GM12892 (cell line): ENCODE measurements at regions not wholly inside any gene's neighbourhood (a gene's known extent, or its start where the extent isn't known, plus 50 kb on each side); places are given as distances from the start of the nearest gene placed in this dataset.
A peak's percentile ranks its signal among the peaks of the same experiment; 100 is the strongest.
"Not testable (repeated sequence)": the region's sequence is repeated elsewhere in the genome, so short reads cannot be mapped to it uniquely, and the experiment has no call there.

Experiments
- DNase-seq: peaks from one replicate; pipeline ENCODE4 v3.0.0; 2011; ENCODE audit not compliant: insufficient read length
- FAIRE-seq: peaks from 2 replicates; lab custom pipeline; 2011; peaks lifted over from hg19 to GRCh38; lab: Jason Lieb, UNC
- POLR2A ChIP-seq: IDR thresholded peaks from 2 replicates; pipeline ENCODE4 v1.6.1; 2011; ENCODE audit warnings: low read depth, low read length, control low read depth
- POLR2AphosphoS5 ChIP-seq: IDR thresholded peaks from 2 replicates; pipeline ENCODE4 v1.6.1; 2011; ENCODE audit warnings: low read depth, low read length, control low read depth
- TAF1 ChIP-seq: IDR thresholded peaks from 2 replicates; pipeline ENCODE4 v1.6.1; 2011; ENCODE audit warnings: low read depth, mild to moderate bottlenecking, control low read depth, low read length, borderline replicate concordance

DNA sequence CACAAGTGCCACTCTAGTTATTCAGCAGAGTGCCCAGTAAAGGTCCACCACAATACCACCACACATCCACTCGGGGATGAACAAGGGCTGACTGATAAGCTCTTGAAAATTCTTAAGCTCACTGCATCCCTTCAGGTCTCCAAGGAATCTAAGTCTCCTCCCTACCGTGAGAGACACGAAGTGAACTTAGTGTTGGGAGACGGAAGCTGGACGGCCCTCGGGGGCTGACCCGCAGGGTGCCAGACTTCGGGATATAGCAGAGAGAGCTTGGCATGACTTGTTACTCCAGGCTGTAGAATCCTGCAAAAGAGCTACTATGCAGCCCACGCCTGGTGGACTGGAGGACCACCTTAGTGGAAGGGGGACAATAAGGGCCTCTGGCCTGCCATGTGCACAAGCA, 75.1 kb downstream of the LYZL1 start:
- FAIRE-seq, DNase-seq: not testable (repeated sequence)

DNA sequence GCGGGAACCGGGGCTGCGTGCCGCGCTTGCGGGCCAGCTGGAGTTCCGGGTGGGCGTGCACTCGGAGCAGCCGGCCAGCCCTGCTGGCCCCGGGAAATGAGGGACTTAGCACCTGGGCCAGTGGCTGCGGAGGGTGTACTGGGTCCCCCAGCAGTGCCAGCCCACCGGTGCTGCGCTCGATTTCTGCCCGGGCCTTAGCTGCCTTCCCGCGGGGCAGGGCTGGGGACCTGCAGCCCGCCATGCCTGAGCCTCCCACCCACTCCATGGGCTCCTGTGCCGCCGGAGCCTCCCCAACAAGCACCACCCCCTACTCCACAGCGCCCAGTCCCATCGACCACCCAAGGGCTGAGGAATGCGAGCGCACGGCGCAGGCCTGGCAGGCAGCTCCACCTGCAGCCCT, 77.3 kb downstream of the LYZL1 start:
- DNase-seq, FAIRE-seq: not testable (repeated sequence)

DNA sequence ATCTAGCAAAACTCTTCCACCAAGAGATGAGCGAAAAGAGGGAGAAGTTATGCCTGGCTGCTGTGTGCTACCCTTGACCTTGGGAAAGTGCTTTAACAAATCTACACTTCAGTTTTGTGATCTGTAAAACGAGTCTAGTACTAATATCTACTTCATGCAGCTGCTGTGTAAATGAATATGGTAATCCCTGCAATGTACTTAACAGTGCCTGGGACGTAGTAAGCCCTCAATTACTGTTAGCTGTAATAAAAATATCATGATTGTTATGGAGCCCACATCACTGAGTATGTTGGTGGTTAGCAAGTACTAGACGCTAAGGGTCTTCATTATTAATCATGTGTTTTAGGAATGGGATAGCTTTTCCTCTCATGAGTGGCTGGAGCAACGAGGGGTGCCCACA, 80.5 kb downstream of the LYZL1 start:
- no peak for TF ChIP-seq POLR2AphosphoS5
- no peak for TF ChIP-seq TAF1
- TF ChIP-seq POLR2A: no peak
- FAIRE-seq (no peak), DNase-seq (no peak)

DNA sequence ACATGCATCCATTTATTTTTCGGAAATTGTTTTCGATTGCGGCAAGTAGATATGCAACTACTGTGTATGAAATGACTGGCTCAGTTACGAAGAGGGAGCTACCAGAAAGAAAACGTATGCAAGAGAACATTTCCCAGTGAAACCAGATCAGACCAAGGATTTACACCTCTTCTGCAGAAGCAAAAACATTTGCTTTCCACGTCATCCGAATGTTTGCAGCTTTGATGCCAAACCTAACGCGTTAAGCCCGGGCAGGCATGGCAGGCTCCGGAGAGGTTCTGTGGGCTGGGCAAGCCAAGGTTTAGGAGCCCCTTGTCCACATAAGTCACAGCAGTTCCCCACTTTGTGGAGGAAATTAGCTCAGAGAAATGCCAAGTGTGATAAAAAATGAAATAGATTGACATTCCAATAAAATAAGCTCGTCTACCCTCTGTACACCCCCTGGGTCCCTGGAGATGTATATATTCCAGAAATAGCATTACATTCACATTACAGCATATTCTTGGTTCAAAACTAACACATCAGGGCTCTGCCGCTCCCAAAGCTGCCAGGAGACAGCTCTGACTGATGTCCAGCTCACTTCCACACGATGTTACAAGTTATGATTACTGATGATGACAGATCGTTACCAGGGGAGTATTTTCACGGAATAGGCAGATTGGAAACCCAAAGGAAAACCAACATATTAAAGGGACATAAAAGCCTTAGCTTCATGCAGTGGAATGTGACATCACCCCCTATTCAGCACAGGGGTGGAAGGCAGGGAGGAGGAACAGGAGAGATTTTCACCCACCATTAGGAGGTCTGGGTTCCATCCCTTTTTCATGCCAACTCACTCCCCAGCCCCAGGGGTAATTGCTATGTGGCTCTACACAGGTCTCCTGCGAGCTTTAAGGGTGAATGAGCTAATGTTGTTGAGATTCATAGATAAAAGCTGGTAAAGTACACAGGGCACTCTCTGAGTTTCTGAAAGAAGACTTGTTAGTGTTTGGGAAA, 81.5 kb downstream of the LYZL1 start:
- FAIRE-seq (no peak), DNase-seq (no peak)

DNA sequence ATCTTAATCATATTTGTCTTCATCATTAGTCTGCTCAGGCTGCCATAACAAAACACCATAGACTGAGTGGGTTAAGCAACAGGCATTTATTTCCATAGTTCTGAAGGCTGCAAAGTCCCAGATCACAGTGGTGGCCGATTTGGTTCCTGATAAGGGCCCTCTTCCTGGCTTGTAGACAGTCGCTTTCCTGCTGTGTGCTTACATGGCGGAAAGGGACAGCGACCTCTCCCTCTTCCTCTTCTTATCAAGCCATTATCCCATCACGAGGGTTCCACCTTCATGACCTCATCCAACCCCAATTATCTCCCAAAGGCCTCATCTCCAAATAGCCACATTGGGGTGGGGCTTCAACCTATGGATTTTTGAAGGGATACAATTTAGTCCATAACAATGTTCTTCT, 84.0 kb downstream of the LYZL1 start:
- DNase-seq (no peak), FAIRE-seq (no peak)
- no peak for TF ChIP-seq POLR2AphosphoS5
- TF ChIP-seq TAF1: no peak
- no peak for TF ChIP-seq POLR2A

More for the DNA sequence above, 81.5 kb downstream of the LYZL1 start:
- no peak for TF ChIP-seq POLR2A
- no peak for TF ChIP-seq POLR2AphosphoS5
- no peak for TF ChIP-seq TAF1

DNA sequence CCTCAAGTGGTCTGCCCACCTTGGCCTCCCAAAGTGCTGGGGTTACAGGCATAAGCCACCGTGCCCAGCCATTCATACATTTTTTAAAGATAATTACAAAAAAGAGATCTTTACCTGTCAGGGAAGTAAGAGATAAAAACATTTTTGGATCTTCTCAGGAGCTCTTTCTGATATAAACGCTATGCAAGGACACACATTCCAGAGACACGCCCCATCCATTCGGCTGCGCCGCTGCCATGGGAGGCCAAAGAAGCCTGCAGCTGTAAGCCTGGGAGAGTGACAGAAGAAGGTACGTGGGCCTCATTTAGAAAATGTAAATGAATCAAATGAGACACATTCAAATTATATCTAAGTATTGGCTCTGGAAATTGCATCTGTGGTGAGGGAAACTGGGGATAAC, 85.3 kb downstream of the LYZL1 start:
- no peak for DNase-seq
- FAIRE-seq: no peak
- TF ChIP-seq POLR2A: no peak
- TF ChIP-seq TAF1: no peak
- TF ChIP-seq POLR2AphosphoS5: no peak

DNA sequence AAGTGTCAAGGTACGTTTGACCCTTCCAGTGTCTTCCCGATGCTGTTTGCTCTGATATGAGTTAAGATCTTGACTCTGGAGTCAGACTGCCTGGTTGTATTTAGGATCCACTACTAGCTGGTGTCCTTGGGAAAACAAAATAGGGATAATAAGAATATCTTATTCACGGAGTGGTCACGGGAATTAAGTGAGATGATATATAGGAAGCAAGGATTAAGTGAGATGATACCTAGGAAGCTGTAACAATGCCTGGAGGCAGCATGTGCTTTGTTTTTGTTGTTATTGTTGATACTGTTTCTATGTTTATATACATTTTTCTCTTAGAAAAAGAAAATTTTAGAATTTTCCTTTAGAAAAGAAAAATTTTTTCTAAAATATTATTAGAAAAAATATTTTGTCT, 87.0 kb downstream of the LYZL1 start:
- no peak for TF ChIP-seq TAF1
- no peak for TF ChIP-seq POLR2A
- TF ChIP-seq POLR2AphosphoS5: no peak
- DNase-seq: no peak
- no peak for FAIRE-seq

DNA sequence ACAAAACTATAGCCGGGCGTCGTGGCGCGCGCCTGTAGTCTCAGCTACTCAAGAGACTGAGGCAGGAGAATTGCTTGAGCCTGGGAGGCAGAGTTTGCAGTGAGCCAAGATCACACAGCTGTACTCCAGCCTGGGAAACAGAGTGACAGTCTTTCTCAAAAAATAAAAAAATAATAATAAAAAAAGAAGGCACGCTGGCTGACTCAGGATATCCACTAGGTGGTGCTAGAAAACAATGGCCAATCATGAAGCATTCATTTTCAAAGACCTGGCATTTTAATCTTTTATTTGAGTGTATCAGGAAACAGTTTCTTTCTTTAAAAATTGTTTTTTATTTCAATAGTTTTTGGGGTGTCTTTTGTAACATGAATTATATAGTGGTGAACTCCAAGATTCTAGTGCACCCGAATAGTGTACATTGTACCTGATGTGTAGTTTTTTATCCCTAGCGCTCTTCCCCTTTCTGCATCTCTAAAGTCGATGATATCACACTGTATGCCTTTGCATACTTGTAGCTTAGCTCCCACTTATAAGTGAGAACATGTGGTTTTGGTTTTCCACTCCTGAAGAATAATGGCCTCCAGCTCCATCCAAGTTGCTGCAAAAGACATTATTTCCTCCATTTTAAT, 88.6 kb downstream of the LYZL1 start:
- DNase-seq (no peak), FAIRE-seq (no peak)
- TF ChIP-seq POLR2A (no peak), TAF1 (no peak), POLR2AphosphoS5 (no peak)

DNA sequence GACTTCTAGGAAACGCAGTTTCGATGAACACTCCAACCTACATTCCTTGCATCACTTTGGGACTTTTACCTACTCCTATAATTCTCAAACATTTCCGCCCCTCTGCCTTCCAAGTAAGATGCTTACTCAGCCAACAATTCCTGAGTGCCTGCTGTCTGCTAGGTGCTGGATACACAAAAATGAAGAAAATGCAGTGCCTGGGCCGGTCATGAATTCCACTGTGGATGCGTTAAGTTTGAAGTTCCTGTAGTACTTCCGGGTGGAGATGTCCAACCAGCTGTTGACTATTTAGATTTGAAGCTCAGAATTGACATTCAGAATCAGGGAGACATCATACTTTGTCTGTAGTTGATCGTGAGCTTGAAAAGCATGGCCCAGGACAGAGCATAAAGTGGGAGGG, 89.2 kb downstream of the LYZL1 start:
- FAIRE-seq (no peak), DNase-seq (no peak)
- TF ChIP-seq POLR2A (no peak), TAF1 (no peak)

DNA sequence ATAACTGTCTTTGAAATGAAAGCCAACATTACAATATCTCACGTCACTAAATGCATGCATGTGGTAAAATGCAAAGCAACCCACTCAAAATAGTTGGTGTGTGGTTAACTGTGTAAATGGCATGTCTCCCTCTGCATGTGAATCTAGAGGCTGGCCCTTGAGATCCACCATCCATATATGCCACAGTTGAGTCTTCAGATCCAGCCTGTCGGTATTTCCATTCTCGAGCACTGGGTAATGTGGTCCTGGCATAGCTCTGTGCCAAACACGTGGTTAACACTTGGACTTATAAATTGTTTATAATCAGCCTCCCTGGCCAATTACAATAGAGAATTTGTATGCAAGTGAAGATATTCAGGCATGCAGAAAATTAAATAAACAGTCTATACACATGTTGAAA, 90.3 kb downstream of the LYZL1 start:
- TF ChIP-seq POLR2AphosphoS5: no peak
- no peak for TF ChIP-seq POLR2A
- TF ChIP-seq TAF1: no peak
- FAIRE-seq (no peak), DNase-seq (no peak)

DNA sequence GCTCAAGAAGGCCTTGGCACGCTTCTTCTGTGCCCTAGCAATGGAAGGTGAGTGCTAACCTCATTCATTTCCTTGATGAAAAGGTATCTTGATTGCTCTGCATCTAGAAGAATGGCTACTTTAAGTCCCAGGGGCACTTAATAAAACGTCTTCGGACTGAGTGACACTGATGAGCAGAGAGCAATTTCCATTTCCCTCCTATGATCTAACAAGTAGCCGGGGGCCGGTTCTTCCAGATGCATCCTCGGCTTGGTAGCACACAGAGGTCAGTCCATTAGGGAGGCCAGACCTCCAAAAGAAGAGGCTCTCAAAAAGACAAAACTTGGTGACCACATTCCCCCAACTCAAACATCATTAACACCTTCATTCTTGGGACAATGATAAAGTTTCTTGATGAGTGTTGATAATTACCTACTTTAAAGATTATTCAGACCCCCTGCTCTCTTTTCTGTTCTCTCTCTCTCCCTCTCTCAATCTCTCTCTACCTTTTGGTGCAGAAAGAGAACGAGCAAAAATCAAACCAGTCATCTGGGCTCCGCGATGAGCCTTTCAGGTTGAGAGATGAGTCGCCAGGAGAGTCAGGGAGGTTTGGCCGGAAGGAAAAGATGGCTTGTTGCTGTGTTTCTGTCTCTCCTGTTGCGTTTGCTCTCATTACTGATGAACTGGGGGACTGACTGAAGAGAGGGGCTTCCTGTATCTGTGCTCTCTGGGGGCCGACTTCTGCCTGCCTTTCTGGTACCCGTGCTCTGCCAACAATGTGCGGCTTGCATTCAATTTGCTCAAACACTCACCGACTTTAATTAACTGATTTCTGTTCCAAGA, 91.1 kb downstream of the LYZL1 start:
- not testable (repeated sequence) for FAIRE-seq, DNase-seq

DNA sequence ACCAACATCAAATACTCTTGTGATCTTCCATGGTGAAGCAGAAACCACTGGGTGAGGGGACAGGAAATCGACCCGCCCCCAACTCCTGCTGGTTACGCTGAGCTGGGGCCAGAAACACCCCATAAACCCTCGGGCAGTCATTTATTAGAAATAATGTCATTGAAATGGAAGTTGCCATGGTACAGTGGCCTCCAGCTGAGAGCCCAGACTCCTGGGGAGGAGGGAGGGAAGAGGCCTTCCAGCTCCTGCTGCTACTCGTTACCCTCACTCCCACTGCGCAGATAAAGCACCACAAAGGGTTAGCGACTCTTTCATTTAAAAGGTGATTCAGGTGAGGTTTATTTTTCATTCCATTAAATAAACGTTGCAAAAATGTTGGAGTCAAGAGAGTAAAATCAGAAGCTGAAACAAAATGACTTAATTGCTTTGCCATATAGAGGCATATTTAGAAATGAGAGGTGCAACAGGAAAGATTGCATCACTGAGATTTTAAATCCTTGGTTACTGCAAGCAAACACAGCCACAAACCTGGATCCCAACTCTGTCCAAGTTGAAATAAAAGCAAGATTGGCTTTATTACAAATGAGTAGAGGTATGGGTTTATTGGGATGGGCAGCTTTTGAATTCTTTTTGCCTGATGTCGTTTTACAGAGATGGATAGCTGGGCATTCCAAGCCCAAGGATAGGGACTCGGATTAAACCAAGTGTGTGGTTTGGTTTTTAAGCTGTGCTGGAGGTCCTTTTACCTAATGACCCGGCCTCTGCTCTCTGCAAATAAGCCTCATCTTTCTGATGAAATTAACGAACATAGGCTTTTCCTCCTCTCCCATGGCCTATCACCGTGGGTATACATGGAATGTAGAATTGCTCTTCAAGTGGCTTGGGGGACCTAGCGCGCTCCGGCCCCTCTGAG, 92.0 kb downstream of the LYZL1 start:
- peak; percentile 66 for FAIRE-seq
- DNase-seq: not testable (repeated sequence)
